ENCODE measurements at regions not wholly inside any gene's neighbourhood (a gene's known extent, or its start where the extent isn't known, plus 50 kb on each side); places are given as distances from the start of the nearest gene placed in this dataset.

GRCh38 chr6:48194596-48195295 is 83.7 kb upstream of the PTCHD4 start:
- DNase-seq (ENCODE audit: insufficient read length) (no peak), FAIRE-seq (no peak)
- TF ChIP-seq POLR2AphosphoS5 (IDR thresholded peaks at IDR 0.05; ENCODE audit: low read depth, low read length) (no peak), POLR2A (IDR thresholded peaks at IDR 0.05; ENCODE audit: low read depth, low read length) (no peak), TAF1 (IDR thresholded peaks at IDR 0.05; ENCODE audit: borderline replicate concordance, low read depth, low read length) (no peak)

GRCh38 chr6:48188158-48188557 is 77.2 kb upstream of the PTCHD4 start:
- TF ChIP-seq POLR2AphosphoS5 (IDR thresholded peaks at IDR 0.05; ENCODE audit: low read depth, low read length) (no peak), TAF1 (IDR thresholded peaks at IDR 0.05; ENCODE audit: borderline replicate concordance, low read depth, low read length) (no peak), POLR2A (IDR thresholded peaks at IDR 0.05; ENCODE audit: low read depth, low read length) (no peak)
- DNase-seq (ENCODE audit: insufficient read length), result no peak
- no peak for FAIRE-seq

GRCh38 chr6:48186746-48187145 is 75.7 kb upstream of the PTCHD4 start:
- DNase-seq (ENCODE audit: insufficient read length) (no peak), FAIRE-seq (no peak)
- TF ChIP-seq TAF1 (IDR thresholded peaks at IDR 0.05; ENCODE audit: borderline replicate concordance, low read depth, low read length) (no peak), POLR2AphosphoS5 (IDR thresholded peaks at IDR 0.05; ENCODE audit: low read depth, low read length) (no peak), POLR2A (IDR thresholded peaks at IDR 0.05; ENCODE audit: low read depth, low read length) (no peak)

GRCh38 chr6:48184648-48185047 is 73.7 kb upstream of the PTCHD4 start:
- DNase-seq (ENCODE audit: insufficient read length), result no peak
- TF ChIP-seq POLR2AphosphoS5 (IDR thresholded peaks at IDR 0.05; ENCODE audit: low read depth, low read length), result no peak
- no peak for TF ChIP-seq POLR2A (IDR thresholded peaks at IDR 0.05; ENCODE audit: low read depth, low read length)
- TF ChIP-seq TAF1 (IDR thresholded peaks at IDR 0.05; ENCODE audit: borderline replicate concordance, low read depth, low read length), result no peak
- no peak for FAIRE-seq

GRCh38 chr6:48183811-48184605 is 73.0 kb upstream of the PTCHD4 start:
- TF ChIP-seq POLR2A (IDR thresholded peaks at IDR 0.05; ENCODE audit: low read depth, low read length) (no peak), POLR2AphosphoS5 (IDR thresholded peaks at IDR 0.05; ENCODE audit: low read depth, low read length) (no peak)
- DNase-seq (ENCODE audit: insufficient read length) (no peak), FAIRE-seq (no peak)

- TF ChIP-seq POLR2AphosphoS5 (IDR thresholded peaks at IDR 0.05; ENCODE audit: low read depth, low read length) (no peak), TAF1 (IDR thresholded peaks at IDR 0.05; ENCODE audit: borderline replicate concordance, low read depth, low read length) (no peak), POLR2A (IDR thresholded peaks at IDR 0.05; ENCODE audit: low read depth, low read length) (no peak)
- DNase-seq (ENCODE audit: insufficient read length) (no peak), FAIRE-seq (no peak)
Observed at GRCh38 chr6:48183178-48183577, 72.2 kb upstream of the PTCHD4 start.

- no peak for FAIRE-seq
- no peak for DNase-seq (ENCODE audit: insufficient read length)
- TF ChIP-seq TAF1 (IDR thresholded peaks at IDR 0.05; ENCODE audit: borderline replicate concordance, low read depth, low read length), result no peak
- no peak for TF ChIP-seq POLR2A (IDR thresholded peaks at IDR 0.05; ENCODE audit: low read depth, low read length)
- TF ChIP-seq POLR2AphosphoS5 (IDR thresholded peaks at IDR 0.05; ENCODE audit: low read depth, low read length), result no peak
Observed at GRCh38 chr6:48178700-48179099, 67.7 kb upstream of the PTCHD4 start.

- FAIRE-seq (no peak), DNase-seq (ENCODE audit: insufficient read length) (no peak)
- TF ChIP-seq POLR2A (IDR thresholded peaks at IDR 0.05; ENCODE audit: low read depth, low read length) (no peak), POLR2AphosphoS5 (IDR thresholded peaks at IDR 0.05; ENCODE audit: low read depth, low read length) (no peak), TAF1 (IDR thresholded peaks at IDR 0.05; ENCODE audit: borderline replicate concordance, low read depth, low read length) (no peak)
Observed at GRCh38 chr6:48177786-48178185, 66.8 kb upstream of the PTCHD4 start.

GRCh38 chr6:48176645-48177308 is 65.8 kb upstream of the PTCHD4 start:
- no peak for FAIRE-seq
- DNase-seq (ENCODE audit: insufficient read length), result no peak

GRCh38 chr6:48169635-48170034 is 58.6 kb upstream of the PTCHD4 start:
- FAIRE-seq (no peak), DNase-seq (ENCODE audit: insufficient read length) (no peak)
- no peak for TF ChIP-seq POLR2AphosphoS5 (IDR thresholded peaks at IDR 0.05; ENCODE audit: low read depth, low read length)
- TF ChIP-seq TAF1 (IDR thresholded peaks at IDR 0.05; ENCODE audit: borderline replicate concordance, low read depth, low read length), result no peak
- TF ChIP-seq POLR2A (IDR thresholded peaks at IDR 0.05; ENCODE audit: low read depth, low read length), result no peak

More at GRCh38 chr6:48176645-48177308, 65.8 kb upstream of the PTCHD4 start:
- TF ChIP-seq POLR2A (IDR thresholded peaks at IDR 0.05; ENCODE audit: low read depth, low read length), result no peak
- no peak for TF ChIP-seq TAF1 (IDR thresholded peaks at IDR 0.05; ENCODE audit: borderline replicate concordance, low read depth, low read length)
- no peak for TF ChIP-seq POLR2AphosphoS5 (IDR thresholded peaks at IDR 0.05; ENCODE audit: low read depth, low read length)
